Right kidney (tissue), 1 donor: ENCODE measurements at regions not wholly inside any gene's neighbourhood (a gene's known extent, or its start where the extent isn't known, plus 50 kb on each side); places are given as distances from the start of the nearest gene placed in this dataset.

ENCODE experiments used
- DNase-seq: peaks from one replicate; pipeline ENCODE4 v3.0.0-alpha.2; 2016

GRCh38 chr13:50686551-50686950, 156.9 kb downstream of the DLEU7 start:
- DNase-seq: no peak

- DNase-seq: no peak
Measured at GRCh38 chr13:50687545-50687944, 155.9 kb downstream of the DLEU7 start.

- DNase-seq: no peak
Measured at GRCh38 chr13:50690006-50690405, 153.5 kb downstream of the DLEU7 start.

GRCh38 chr13:50691176-50691680, 152.3 kb downstream of the DLEU7 start:
- no peak for DNase-seq

GRCh38 chr13:50691681-50692263, 151.7 kb downstream of the DLEU7 start:
- peak; percentile 33 for DNase-seq

- DNase-seq: no peak
Measured at GRCh38 chr13:50692396-50692915, 151.0 kb downstream of the DLEU7 start.

GRCh38 chr13:50693727-50694126, 149.8 kb downstream of the DLEU7 start:
- DNase-seq: no peak

GRCh38 chr13:50697746-50698539, 145.5 kb downstream of the DLEU7 start:
- no peak for DNase-seq

- peak; percentile 23 for DNase-seq
Measured at GRCh38 chr13:50699874-50700663, 143.4 kb downstream of the DLEU7 start.

- no peak for DNase-seq
Measured at GRCh38 chr13:50700664-50701305, 142.7 kb downstream of the DLEU7 start.

GRCh38 chr13:50701469-50701868, 142.0 kb downstream of the DLEU7 start:
- DNase-seq: no peak

- no peak for DNase-seq
Measured at GRCh38 chr13:50706505-50706904, 137.0 kb downstream of the DLEU7 start.

- no peak for DNase-seq
Measured at GRCh38 chr13:50707628-50708027, 135.9 kb downstream of the DLEU7 start.

GRCh38 chr13:50708461-50708860, 135.0 kb downstream of the DLEU7 start:
- DNase-seq: no peak

GRCh38 chr13:50709058-50709457, 134.4 kb downstream of the DLEU7 start:
- no peak for DNase-seq

- DNase-seq: no peak
Measured at GRCh38 chr13:50711131-50711815, 132.2 kb downstream of the DLEU7 start.

- no peak for DNase-seq
Measured at GRCh38 chr13:50711996-50712395, 131.5 kb downstream of the DLEU7 start.

- no peak for DNase-seq
Measured at GRCh38 chr13:50712456-50712855, 131.0 kb downstream of the DLEU7 start.

GRCh38 chr13:50712881-50713280, 130.6 kb downstream of the DLEU7 start:
- no peak for DNase-seq

GRCh38 chr13:50713523-50714248, 129.8 kb downstream of the DLEU7 start:
- no peak for DNase-seq

- no peak for DNase-seq
Measured at GRCh38 chr13:50714891-50715290, 128.6 kb downstream of the DLEU7 start.
